Gastrocnemius medialis (tissue), 4 donors: ENCODE measurements at regions not wholly inside any gene's neighbourhood (a gene's known extent, or its start where the extent isn't known, plus 50 kb on each side); places are given as distances from the start of the nearest gene placed in this dataset.

Experiments
- CTCF ChIP-seq, 5 experiments: fragments of 450-650 bp in 3 of 5; fragments of 200-600 bp in 2 of 5; sonication (generic) in 2 of 5; IDR thresholded peaks in 4 of 5; conservative IDR thresholded peaks in 1 of 5; 1 replicate in 4 of 5; 2 replicates in 1 of 5; pipeline ENCODE4 v1.5.1; 2016 to 2019; ENCODE audit warnings: antibody characterized with exemption in 5 of 5, mild to moderate bottlenecking in 3 of 5, moderate library complexity in 3 of 5
- POLR2A ChIP-seq, 2 donors: fragments of 450-650 bp; IDR thresholded peaks; one replicate each; pipeline ENCODE4 v1.6.1; 2017; ENCODE audit warnings: antibody characterized with exemption in 2 of 2, mild to moderate bottlenecking in 2 of 2, moderate library complexity in 2 of 2

- TF ChIP-seq POLR2A (IDR thresholded peaks at IDR 0.05) (no peak), CTCF (IDR thresholded peaks at IDR 0.05 in 4 of 5, conservative IDR thresholded peaks at IDR 0.05 in 1 of 5) (no peak)
These were observed 111.1 kb upstream of the ELL2 start for GRCh38 chr5:96072791-96073165.
